T-cell (primary cell): ENCODE measurements at regions not wholly inside any gene's neighbourhood (a gene's known extent, or its start where the extent isn't known, plus 50 kb on each side); places are given as distances from the start of the nearest gene placed in this dataset.

ENCODE experiments used
- ATAC-seq, 4 experiments: fragments of 200-7000 bp in 3 of 4; fragments of 150-1000 bp in 1 of 4; cut with Tn5 transposase; replicated peaks in 1 of 4; 1 replicate in 3 of 4; 2 replicates in 1 of 4; pipeline ENCODE4 v1.10.0; 2021; ENCODE audit warnings: moderate library complexity in 3 of 4, mild to moderate bottlenecking in 2 of 4, moderate number of reproducible peaks in 1 of 4
- CTCF ChIA-PET, 2 donors: fragments of 300-600 bp; sonication (Branson Sonifier 250); formaldehyde crosslinking; loops; one replicate each; lab custom pipeline; 2022; ENCODE audit warnings: antibody characterized with exemption in 2 of 2; lab: Charles Lee
- POLR2A ChIA-PET, 2 donors: fragments of 300-600 bp; sonication (Branson Sonifier 250); formaldehyde crosslinking; loops; one replicate each; lab custom pipeline; 2022; ENCODE audit warnings: antibody characterized with exemption in 2 of 2; lab: Charles Lee
- DNase-seq, 35 experiments: peaks; one replicate each; pipeline versions ENCODE4 v3.0.0 to v3.0.0-alpha.2; 2013 to 2023
- H3K27ac ChIP-seq: one replicate; pipeline ENCODE4 v1.5.1; 2013; ENCODE audit warnings: low read length
- H3K27me3 ChIP-seq, 2 experiments: replicated peaks in 1 of 2; 1 replicate in 1 of 2; 2 replicates in 1 of 2; pipeline versions ENCODE4 v1.6.1 to v1.7.0; 2013; ENCODE audit warnings: low read length in 1 of 2, mixed read lengths in 1 of 2; ENCODE audit not compliant: control insufficient read depth in 2 of 2, insufficient read depth in 2 of 2; ENCODE audit errors: extremely low read depth in 1 of 2
- H3K36me3 ChIP-seq, 2 donors: 1 replicate in 1 of 2; 2 replicates in 1 of 2; pipeline versions ENCODE4 v1.6.1 to v1.7.0; 2013; ENCODE audit warnings: low read length in 1 of 2; ENCODE audit not compliant: control insufficient read depth in 2 of 2, insufficient read depth in 1 of 2; ENCODE audit errors: extremely low read depth in 1 of 2
- H3K4me1 ChIP-seq, 2 experiments: 1 replicate in 1 of 2; 2 replicates in 1 of 2; pipeline versions ENCODE4 v1.6.1 to v1.7.0; 2013; ENCODE audit warnings: low read length in 2 of 2, mixed read lengths in 1 of 2; ENCODE audit not compliant: insufficient read depth in 2 of 2, control insufficient read depth in 1 of 2; ENCODE audit errors: extremely low read depth in 1 of 2
- H3K4me3 ChIP-seq, 2 donors: 1 replicate in 1 of 2; 2 replicates in 1 of 2; pipeline versions ENCODE4 v1.5.1 to v1.7.0; 2013; ENCODE audit warnings: mild to moderate bottlenecking in 2 of 2, low read length in 1 of 2, moderate library complexity in 1 of 2; ENCODE audit not compliant: control insufficient read depth in 1 of 2; ENCODE audit errors: extremely low read depth in 1 of 2
- H3K9me3 ChIP-seq: 2 replicates; pipeline ENCODE4 v1.7.0; 2013
- H3K27ac Mint-ChIP-seq, 2 donors: one replicate each; pipeline ENCODE4 v1.8.0; 2020 to 2021; ENCODE audit warnings: mild to moderate bottlenecking in 2 of 2, mixed read lengths in 2 of 2
- H3K27me3 Mint-ChIP-seq, 2 donors: one replicate each; pipeline ENCODE4 v1.8.0; 2021 to 2022; ENCODE audit warnings: mixed read lengths in 2 of 2
- H3K36me3 Mint-ChIP-seq: one replicate; pipeline ENCODE4 v1.8.0; 2021; ENCODE audit warnings: mixed read lengths
- H3K4me1 Mint-ChIP-seq, 3 donors: one replicate each; pipeline ENCODE4 v1.8.0; 2020 to 2022; ENCODE audit warnings: mixed read lengths in 3 of 3, mild to moderate bottlenecking in 1 of 3
- H3K4me3 Mint-ChIP-seq, 3 donors: one replicate each; pipeline ENCODE4 v1.8.0; 2020 to 2022; ENCODE audit warnings: mild to moderate bottlenecking in 3 of 3, mixed read lengths in 3 of 3, moderate library complexity in 3 of 3
- H3K9me3 Mint-ChIP-seq, 3 donors: one replicate each; pipeline ENCODE4 v1.8.0; 2020 to 2022; ENCODE audit warnings: mixed read lengths in 3 of 3
- WGBS: methylation state at CpG from one replicate; pipeline ENCODE4 v1.1.5; 2013; ENCODE audit warnings: missing lambda C conversion rate; ENCODE audit not compliant: insufficient coverage; 5-methylcytosine and 5-hydroxymethylcytosine counted together

- Histone ChIP-seq H3K4me1 (no peaks in the 10 kb centered on the region), H3K4me3 (no peak overlapping the region), H3K27me3 (no peaks in the 10 kb centered on the region), H3K27ac (no peak overlapping the region), H3K9me3 (no peaks in the 10 kb centered on the region), H3K36me3 (no peaks in the 10 kb centered on the region)
- H3K27me3 Mint-ChIP-seq, result peaks cover 6 to 14% of the 10 kb centered on the region in 2 donors
- no peaks in the 10 kb centered on the region for H3K9me3 Mint-ChIP-seq
- ChIA-PET POLR2A (no interaction called here), CTCF (no interaction called here)
- ATAC-seq (no peak), DNase-seq (no peak)
- H3K4me3 Mint-ChIP-seq, result no peak overlapping the region
- H3K27ac Mint-ChIP-seq, result no peak overlapping the region
- H3K4me1 Mint-ChIP-seq, result no peaks in the 10 kb centered on the region
- WGBS, result no CpG with 5 or more reads among the region's 3 CpGs
- H3K36me3 Mint-ChIP-seq, result no peaks in the 10 kb centered on the region
Observed at GRCh38 chr9:107080130-107080529, 202.9 kb upstream of the RAD23B start.

- no peak overlapping the region for H3K4me3 Mint-ChIP-seq
- no peaks in the 10 kb centered on the region for H3K36me3 ChIP-seq
- CTCF ChIA-PET, result no interaction called here
- no peak overlapping the region for H3K27ac ChIP-seq
- 70% methylated on average over 2 of the region's 2 CpGs for WGBS
- DNase-seq (no peak), ATAC-seq (no peak)
- no peaks in the 10 kb centered on the region for H3K9me3 ChIP-seq
- no peaks in the 10 kb centered on the region for H3K4me1 Mint-ChIP-seq
- H3K27me3 Mint-ChIP-seq, result peaks cover 11 to 18% of the 10 kb centered on the region in 2 donors
- no peak overlapping the region for H3K27ac Mint-ChIP-seq
- H3K27me3 ChIP-seq, result no peaks in the 10 kb centered on the region
- H3K4me1 ChIP-seq, result no peaks in the 10 kb centered on the region
- H3K36me3 Mint-ChIP-seq, result no peaks in the 10 kb centered on the region
- H3K4me3 ChIP-seq, result no peak overlapping the region
- POLR2A ChIA-PET, result no interaction called here
- no peaks in the 10 kb centered on the region for H3K9me3 Mint-ChIP-seq
Observed at GRCh38 chr9:107086460-107086859, 196.6 kb upstream of the RAD23B start.

- H3K27ac ChIP-seq, result no peak overlapping the region
- H3K27me3 Mint-ChIP-seq, result peaks cover 11 to 18% of the 10 kb centered on the region in 2 donors
- no peak overlapping the region for H3K27ac Mint-ChIP-seq
- POLR2A ChIA-PET, result no interaction called here
- ATAC-seq, result no peak
- DNase-seq, result no peak
- no peaks in the 10 kb centered on the region for H3K4me1 ChIP-seq
- no peaks in the 10 kb centered on the region for H3K36me3 ChIP-seq
- H3K9me3 Mint-ChIP-seq, result no peaks in the 10 kb centered on the region
- no peak overlapping the region for H3K4me3 Mint-ChIP-seq
- H3K9me3 ChIP-seq, result no peaks in the 10 kb centered on the region
- CTCF ChIA-PET, result no interaction called here
- H3K27me3 ChIP-seq, result no peaks in the 10 kb centered on the region
- no peaks in the 10 kb centered on the region for H3K4me1 Mint-ChIP-seq
- no peaks in the 10 kb centered on the region for H3K36me3 Mint-ChIP-seq
- no CpG with 5 or more reads among the region's 3 CpGs for WGBS
- H3K4me3 ChIP-seq, result no peak overlapping the region
Observed at GRCh38 chr9:107087222-107087621, 195.9 kb upstream of the RAD23B start.

GRCh38 chr9:107090218-107090617, 192.9 kb upstream of the RAD23B start:
- ATAC-seq (no peak), DNase-seq (no peak)
- H3K9me3 Mint-ChIP-seq, result no peaks in the 10 kb centered on the region
- H3K4me3 ChIP-seq, result no peak overlapping the region
- no peak overlapping the region for H3K4me3 Mint-ChIP-seq
- no peaks in the 10 kb centered on the region for H3K4me1 Mint-ChIP-seq
- no peaks in the 10 kb centered on the region for H3K4me1 ChIP-seq
- H3K27me3 ChIP-seq, result no peaks in the 10 kb centered on the region
- ChIA-PET CTCF (no interaction called here), POLR2A (no interaction called here)
- H3K9me3 ChIP-seq, result no peaks in the 10 kb centered on the region
- no peak overlapping the region for H3K27ac Mint-ChIP-seq
- H3K27ac ChIP-seq, result no peak overlapping the region
- H3K36me3 ChIP-seq, result no peaks in the 10 kb centered on the region
- WGBS, result no CpG with 5 or more reads among the region's 1 CpG
- no peaks in the 10 kb centered on the region for H3K36me3 Mint-ChIP-seq
- H3K27me3 Mint-ChIP-seq, result peaks cover 9 to 15% of the 10 kb centered on the region in 2 donors

GRCh38 chr9:107093365-107094060, 189.6 kb upstream of the RAD23B start:
- ATAC-seq (no peak), DNase-seq (no peak)
- Histone ChIP-seq H3K4me1 (no peaks in the 10 kb centered on the region), H3K9me3 (no peaks in the 10 kb centered on the region), H3K27ac (no peak overlapping the region), H3K36me3 (no peaks in the 10 kb centered on the region), H3K4me3 (no peak overlapping the region), H3K27me3 (no peaks in the 10 kb centered on the region)
- H3K4me3 Mint-ChIP-seq, result no peak overlapping the region
- H3K9me3 Mint-ChIP-seq, result no peaks in the 10 kb centered on the region
- H3K27me3 Mint-ChIP-seq, result peaks cover 0 to 5% of the 10 kb centered on the region in 2 donors
- H3K4me1 Mint-ChIP-seq, result no peaks in the 10 kb centered on the region
- ChIA-PET CTCF (no interaction called here), POLR2A (no interaction called here)
- no peak overlapping the region for H3K27ac Mint-ChIP-seq
- WGBS, result no CpG with 5 or more reads among the region's 3 CpGs
- H3K36me3 Mint-ChIP-seq, result no peaks in the 10 kb centered on the region

GRCh38 chr9:107094370-107094769, 188.7 kb upstream of the RAD23B start:
- Mint-ChIP-seq H3K9me3 (peaks cover 0 to 8% (median 0%) of the 10 kb centered on the region in 3 donors), H3K36me3 (no peaks in the 10 kb centered on the region), H3K27ac (no peak overlapping the region), H3K4me3 (no peak overlapping the region), H3K4me1 (no peaks in the 10 kb centered on the region), H3K27me3 (peaks cover 0 to under 1% of the 10 kb centered on the region in 2 donors)
- Histone ChIP-seq H3K9me3 (no peaks in the 10 kb centered on the region), H3K4me1 (no peaks in the 10 kb centered on the region), H3K27ac (no peak overlapping the region), H3K36me3 (no peaks in the 10 kb centered on the region), H3K27me3 (no peaks in the 10 kb centered on the region), H3K4me3 (no peak overlapping the region)
- ChIA-PET POLR2A (no interaction called here), CTCF (no interaction called here)
- ATAC-seq, result no peak
- no peak for DNase-seq
- 80% methylated on average over 1 of the region's 3 CpGs for WGBS

- H3K36me3 ChIP-seq, result no peaks in the 10 kb centered on the region
- DNase-seq, result no peak
- no peaks in the 10 kb centered on the region for H3K4me1 ChIP-seq
- no peak overlapping the region for H3K4me3 ChIP-seq
- no peaks in the 10 kb centered on the region for H3K36me3 Mint-ChIP-seq
- WGBS, result 0% methylated on average over 1 of the region's 7 CpGs
- H3K27me3 ChIP-seq, result peaks cover 0 to 3% of the 10 kb centered on the region in 2 experiments
- no peaks in the 10 kb centered on the region for H3K4me1 Mint-ChIP-seq
- CTCF ChIA-PET, result no interaction called here
- no peaks in the 10 kb centered on the region for H3K27me3 Mint-ChIP-seq
- H3K9me3 Mint-ChIP-seq, result peaks cover 0 to 14% (median 0%) of the 10 kb centered on the region in 3 donors
- no peak overlapping the region for H3K27ac Mint-ChIP-seq
- no peak overlapping the region for H3K4me3 Mint-ChIP-seq
- H3K9me3 ChIP-seq, result no peaks in the 10 kb centered on the region
- no peak for ATAC-seq
- POLR2A ChIA-PET, result no interaction called here
- H3K27ac ChIP-seq, result no peak overlapping the region
Observed at GRCh38 chr9:107100591-107100990, 182.5 kb upstream of the RAD23B start.
